Peyer's patch (tissue), 4 donors: ENCODE measurements at regions not wholly inside any gene's neighbourhood (a gene's known extent, or its start where the extent isn't known, plus 50 kb on each side); places are given as distances from the start of the nearest gene placed in this dataset.

Experiments used
- DNase-seq, 3 donors: peaks; one replicate each; pipeline ENCODE4 v3.0.0-alpha.2; 2017 to 2019
- H3K27ac ChIP-seq, 4 donors: fragments of 200-600 bp; sonication (generic); one replicate each; pipeline ENCODE4 v1.5.1; 2016 to 2019
- H3K27me3 ChIP-seq, 2 donors: fragments of 200-600 bp; sonication (generic); one replicate each; pipeline ENCODE4 v1.5.1; 2019
- H3K36me3 ChIP-seq, 3 donors: fragments of 200-600 bp; sonication (generic); one replicate each; pipeline ENCODE4 v1.5.1; 2016 to 2019
- H3K4me1 ChIP-seq, 4 donors: fragments of 200-600 bp; sonication (generic); one replicate each; pipeline ENCODE4 v1.5.1; 2016 to 2019
- H3K4me3 ChIP-seq, 4 donors: fragments of 200-600 bp; sonication (generic); 1 replicate in 3 of 4; 2 replicates in 1 of 4; pipeline ENCODE4 v1.5.1; 2016 to 2019; ENCODE audit warnings: mild to moderate bottlenecking in 1 of 4
- H3K9me3 ChIP-seq, 4 donors: fragments of 200-600 bp; sonication (generic); one replicate each; pipeline ENCODE4 v1.5.1; 2016 to 2019; ENCODE audit warnings: mild to moderate bottlenecking in 1 of 4
- CTCF ChIP-seq, 6 experiments: fragments of 450-650 bp in 4 of 6; fragments of 200-600 bp in 2 of 6; sonication (generic) in 1 of 6; IDR thresholded peaks; one replicate each; pipeline ENCODE4 v1.5.1; 2017 to 2019; ENCODE audit warnings: antibody characterized with exemption in 6 of 6, mild to moderate bottlenecking in 3 of 6, moderate library complexity in 1 of 6
- POLR2A ChIP-seq, 2 donors: fragments of 450-650 bp; IDR thresholded peaks; one replicate each; pipeline ENCODE4 v1.5.1; 2017; ENCODE audit warnings: antibody characterized with exemption in 2 of 2, mild to moderate bottlenecking in 2 of 2, moderate library complexity in 2 of 2

GRCh38 chr2:16302431-16303272 lies 362.3 kb downstream of the MYCN start:
- Histone ChIP-seq H3K36me3 (no peaks in the 10 kb centered on the region), H3K4me1 (no peaks in the 10 kb centered on the region), H3K27ac (no peak overlapping the region), H3K27me3 (no peaks in the 10 kb centered on the region), H3K4me3 (no peak overlapping the region), H3K9me3 (no peaks in the 10 kb centered on the region)
- TF ChIP-seq POLR2A (IDR thresholded peaks at IDR 0.05), result no peak
- no peak for TF ChIP-seq CTCF (IDR thresholded peaks at IDR 0.05)
- no peak for DNase-seq

- DNase-seq, result no peak
- no peaks in the 10 kb centered on the region for H3K4me1 ChIP-seq
- TF ChIP-seq CTCF (IDR thresholded peaks at IDR 0.05), result no peak
- no peak for TF ChIP-seq POLR2A (IDR thresholded peaks at IDR 0.05)
- no peaks in the 10 kb centered on the region for H3K27me3 ChIP-seq
- no peak overlapping the region for H3K27ac ChIP-seq
- H3K36me3 ChIP-seq, result no peaks in the 10 kb centered on the region
- H3K4me3 ChIP-seq, result no peak overlapping the region
- H3K9me3 ChIP-seq, result no peaks in the 10 kb centered on the region
These were observed 361.6 kb downstream of the MYCN start for GRCh38 chr2:16301961-16302360.

GRCh38 chr2:16298866-16299265 lies 358.5 kb downstream of the MYCN start:
- H3K36me3 ChIP-seq, result no peaks in the 10 kb centered on the region
- H3K4me1 ChIP-seq, result no peaks in the 10 kb centered on the region
- H3K4me3 ChIP-seq, result no peak overlapping the region
- H3K9me3 ChIP-seq, result no peaks in the 10 kb centered on the region
- no peak for TF ChIP-seq CTCF (IDR thresholded peaks at IDR 0.05)
- TF ChIP-seq POLR2A (IDR thresholded peaks at IDR 0.05), result no peak
- H3K27ac ChIP-seq, result no peak overlapping the region
- no peaks in the 10 kb centered on the region for H3K27me3 ChIP-seq
- no peak for DNase-seq

GRCh38 chr2:16296331-16297250 lies 356.2 kb downstream of the MYCN start:
- Histone ChIP-seq H3K4me3 (no peak overlapping the region), H3K9me3 (no peaks in the 10 kb centered on the region), H3K27me3 (no peaks in the 10 kb centered on the region), H3K36me3 (no peaks in the 10 kb centered on the region), H3K27ac (no peak overlapping the region), H3K4me1 (no peaks in the 10 kb centered on the region)
- TF ChIP-seq CTCF (IDR thresholded peaks at IDR 0.05), result no peak
- TF ChIP-seq POLR2A (IDR thresholded peaks at IDR 0.05), result no peak
- DNase-seq, result no peak

GRCh38 chr2:16296038-16296290 lies 355.6 kb downstream of the MYCN start:
- Histone ChIP-seq H3K36me3 (no peaks in the 10 kb centered on the region), H3K27me3 (no peaks in the 10 kb centered on the region), H3K4me3 (no peak overlapping the region), H3K4me1 (no peaks in the 10 kb centered on the region), H3K27ac (no peak overlapping the region), H3K9me3 (no peaks in the 10 kb centered on the region)
- TF ChIP-seq CTCF (IDR thresholded peaks at IDR 0.05), result no peak
- no peak for DNase-seq
